GM19238 (cell line): ENCODE measurements at regions not wholly inside any gene's neighbourhood (a gene's known extent, or its start where the extent isn't known, plus 50 kb on each side); places are given as distances from the start of the nearest gene placed in this dataset.
"Not testable (repeated sequence)": the region's sequence is repeated elsewhere in the genome, so short reads cannot be mapped to it uniquely, and the experiment has no call there.

Source experiments
- DNase-seq: peaks from one replicate; pipeline ENCODE4 v3.0.0; 2011; ENCODE audit warnings: low spot score; ENCODE audit not compliant: insufficient read length

GRCh38 chr12:87344699-87345098 lies 684.5 kb downstream of the C12orf50 start:
- DNase-seq = no peak

- DNase-seq = no peak
Observed at GRCh38 chr12:87338681-87339080, 690.5 kb downstream of the C12orf50 start.

- no peak for DNase-seq
Observed at GRCh38 chr12:87336814-87337336, 692.3 kb downstream of the C12orf50 start.

GRCh38 chr12:87332987-87333726 lies 696.0 kb downstream of the C12orf50 start:
- no peak for DNase-seq

GRCh38 chr12:87330071-87330555 lies 699.1 kb downstream of the C12orf50 start:
- not testable (repeated sequence) for DNase-seq

- no peak for DNase-seq
Observed at GRCh38 chr12:87329076-87329863, 699.9 kb downstream of the C12orf50 start.

GRCh38 chr12:87323369-87323768 lies 705.8 kb downstream of the C12orf50 start:
- DNase-seq = no peak

- no peak for DNase-seq
Observed at GRCh38 chr12:87320724-87321123, 708.5 kb downstream of the C12orf50 start.

- DNase-seq = no peak
Observed at GRCh38 chr12:87317302-87317701, 711.9 kb downstream of the C12orf50 start.

GRCh38 chr12:87311206-87311605 lies 718.0 kb downstream of the C12orf50 start:
- peak; percentile 4 for DNase-seq

GRCh38 chr12:87310126-87310525 lies 719.1 kb downstream of the C12orf50 start:
- DNase-seq = no peak

- DNase-seq = no peak
Observed at GRCh38 chr12:87305481-87305880, 723.7 kb downstream of the C12orf50 start.

GRCh38 chr12:87304406-87304805 lies 724.8 kb downstream of the C12orf50 start:
- no peak for DNase-seq

GRCh38 chr12:87303396-87304012 lies 725.7 kb downstream of the C12orf50 start:
- DNase-seq = no peak

- DNase-seq = no peak
Observed at GRCh38 chr12:87302126-87302745, 727.0 kb downstream of the C12orf50 start.

- DNase-seq = no peak
Observed at GRCh38 chr12:87290505-87290904, 738.7 kb downstream of the C12orf50 start.

- DNase-seq = no peak
Observed at GRCh38 chr12:87283886-87284285, 745.3 kb downstream of the C12orf50 start.

GRCh38 chr12:87283111-87283510 lies 746.1 kb downstream of the C12orf50 start:
- DNase-seq = no peak

- DNase-seq = no peak
Observed at GRCh38 chr12:87280893-87281292, 748.3 kb downstream of the C12orf50 start.

GRCh38 chr12:87280356-87280755 lies 748.8 kb downstream of the C12orf50 start:
- DNase-seq = no peak

GRCh38 chr12:87274594-87275245 lies 754.5 kb downstream of the C12orf50 start:
- DNase-seq = no peak
